ENCODE measurements at regions not wholly inside any gene's neighbourhood (a gene's known extent, or its start where the extent isn't known, plus 50 kb on each side); places are given as distances from the start of the nearest gene placed in this dataset.
"Not testable (repeated sequence)": the region's sequence is repeated elsewhere in the genome, so short reads cannot be mapped to it uniquely, and the experiment has no call there.

GRCh38 chr12:33187409-33187808 is 252.2 kb downstream of the SYT10 start:
- no peak for DNase-seq

GRCh38 chr12:33184161-33184560 is 255.5 kb downstream of the SYT10 start:
- no peak for DNase-seq

GRCh38 chr12:33182485-33182884 is 257.1 kb downstream of the SYT10 start:
- DNase-seq: no peak

GRCh38 chr12:33180918-33181317 is 258.7 kb downstream of the SYT10 start:
- DNase-seq: no peak

- not testable (repeated sequence) for DNase-seq
Observed at GRCh38 chr12:33166260-33166659, 269.7 kb upstream of the PKP2 start.

GRCh38 chr12:33156042-33156441 is 259.5 kb upstream of the PKP2 start:
- DNase-seq: no peak

- DNase-seq: not testable (repeated sequence)
Observed at GRCh38 chr12:33147292-33147691, 250.7 kb upstream of the PKP2 start.

- DNase-seq: no peak
Observed at GRCh38 chr12:33129500-33129899, 232.9 kb upstream of the PKP2 start.

- DNase-seq: no peak
Observed at GRCh38 chr12:33125755-33126154, 229.2 kb upstream of the PKP2 start.

GRCh38 chr12:33116284-33116683 is 219.7 kb upstream of the PKP2 start:
- DNase-seq: no peak

GRCh38 chr12:33115716-33116115 is 219.1 kb upstream of the PKP2 start:
- no peak for DNase-seq

- DNase-seq: no peak
Observed at GRCh38 chr12:33111850-33112249, 215.3 kb upstream of the PKP2 start.

GRCh38 chr12:33107827-33108226 is 211.2 kb upstream of the PKP2 start:
- DNase-seq: not testable (repeated sequence)

- DNase-seq: no peak
Observed at GRCh38 chr12:33093534-33093933, 197.0 kb upstream of the PKP2 start.

GRCh38 chr12:33087876-33088275 is 191.3 kb upstream of the PKP2 start:
- not testable (repeated sequence) for DNase-seq

- DNase-seq: not testable (repeated sequence)
Observed at GRCh38 chr12:33076401-33076800, 179.8 kb upstream of the PKP2 start.

GRCh38 chr12:33075130-33075766 is 178.7 kb upstream of the PKP2 start:
- not testable (repeated sequence) for DNase-seq

- DNase-seq: no peak
Observed at GRCh38 chr12:33061844-33062243, 165.3 kb upstream of the PKP2 start.

- no peak for DNase-seq
Observed at GRCh38 chr12:33054371-33054770, 157.8 kb upstream of the PKP2 start.

GRCh38 chr12:33052141-33053051 is 155.8 kb upstream of the PKP2 start:
- no peak for DNase-seq

GRCh38 chr12:33047666-33048065 is 151.1 kb upstream of the PKP2 start:
- DNase-seq: no peak

- no peak for DNase-seq
Observed at GRCh38 chr12:33044447-33044846, 147.9 kb upstream of the PKP2 start.

GRCh38 chr12:33041562-33041961 is 145.0 kb upstream of the PKP2 start:
- no peak for DNase-seq

- not testable (repeated sequence) for DNase-seq
Observed at GRCh38 chr12:33033999-33034398, 137.4 kb upstream of the PKP2 start.

Data from left kidney (tissue), 1 donor.